Spleen (tissue), 11 donors: ENCODE measurements at regions not wholly inside any gene's neighbourhood (a gene's known extent, or its start where the extent isn't known, plus 50 kb on each side); places are given as distances from the start of the nearest gene placed in this dataset.

ENCODE experiments used
- DNase-seq: peaks from one replicate; pipeline ENCODE4 v3.0.0-alpha.2; 2020
- H3K27ac ChIP-seq, 8 donors: fragments of 200-600 bp; sonication (generic) in 7 of 8; 1 replicate in 4 of 8; 2 replicates in 4 of 8; pipeline versions ENCODE4 v1.5.0 to v1.8.0; 2016 to 2021; ENCODE audit warnings: inconsistent platforms in 4 of 8, mild to moderate bottlenecking in 4 of 8, moderate library complexity in 1 of 8
- H3K27me3 ChIP-seq, 7 donors: fragments of 200-600 bp; sonication (generic) in 6 of 7; replicated peaks in 1 of 7; 1 replicate in 4 of 7; 2 replicates in 3 of 7; pipeline versions ENCODE4 v1.5.0 to v1.8.0; 2016 to 2021; ENCODE audit warnings: inconsistent platforms in 3 of 7, mild to moderate bottlenecking in 1 of 7
- H3K36me3 ChIP-seq, 6 donors: fragments of 200-600 bp; sonication (generic) in 5 of 6; 1 replicate in 4 of 6; 2 replicates in 2 of 6; pipeline versions ENCODE4 v1.5.0 to v1.8.0; 2016 to 2021; ENCODE audit warnings: inconsistent platforms in 2 of 6
- H3K4me1 ChIP-seq, 6 donors: fragments of 200-600 bp; sonication (generic) in 5 of 6; 1 replicate in 3 of 6; 2 replicates in 3 of 6; pipeline versions ENCODE4 v1.5.0 to v1.8.0; 2016 to 2021; ENCODE audit warnings: inconsistent platforms in 3 of 6
- H3K4me3 ChIP-seq, 8 donors: fragments of 200-600 bp; sonication (generic) in 7 of 8; 1 replicate in 4 of 8; 2 replicates in 4 of 8; pipeline versions ENCODE4 v1.5.0 to v1.8.0; 2016 to 2021; ENCODE audit warnings: inconsistent platforms in 4 of 8, mild to moderate bottlenecking in 4 of 8, moderate library complexity in 2 of 8
- H3K9me3 ChIP-seq, 8 donors: fragments of 200-600 bp; sonication (generic) in 7 of 8; 1 replicate in 4 of 8; 2 replicates in 4 of 8; pipeline versions ENCODE4 v1.5.0 to v1.8.0; 2016 to 2021; ENCODE audit warnings: inconsistent platforms in 4 of 8
- CTCF ChIP-seq, 11 experiments: fragments of 200-600 bp in 7 of 11; fragments of 450-650 bp in 4 of 11; sonication (generic) in 4 of 11; IDR thresholded peaks in 8 of 11; conservative IDR thresholded peaks in 3 of 11; 1 replicate in 7 of 11; 2 replicates in 4 of 11; pipeline versions ENCODE4 v1.4.0 to v1.8.0; 2016 to 2021; ENCODE audit warnings: antibody characterized with exemption in 11 of 11, inconsistent platforms in 4 of 11, mild to moderate bottlenecking in 1 of 11
- POLR2A ChIP-seq, 3 donors: fragments of 450-650 bp; IDR thresholded peaks; one replicate each; pipeline ENCODE4 v1.5.1; 2017; ENCODE audit warnings: antibody characterized with exemption in 3 of 3, mild to moderate bottlenecking in 1 of 3
- POLR2AphosphoS5 ChIP-seq, 3 donors: sonication (generic); formaldehyde crosslinking; IDR thresholded peaks; one replicate each; pipeline ENCODE4 v1.5.1; 2017; ENCODE audit warnings: antibody characterized with exemption in 3 of 3
- WGBS, 5 donors: extraction: QIAGEN DNeasy Blood & Tissue Kit in 3 of 5; methylation state at CpG; one replicate each; pipeline versions ENCODE4 v1.1.5 to v1.1.7; 2013 to 2018; 5-methylcytosine and 5-hydroxymethylcytosine counted together
- intact Hi-C: fragments of 100-400 bp; cut with DNase I; formaldehyde crosslinking; loops from one replicate; pipeline ENCODE4 v1.15.0; 2023; ENCODE audit warnings: low total_unique reads
- donor health status: healthy with polysubstance abuse.
- donor health status: DM: no; HTN: no; CAD: no; lungs with moderate emphysema.
- donor health status: DM: no; HTN: no; CAD: no.
- donor health status: Bipolar disorder and iron deficiency.
- donor health status: healthy.
- donor health status: DM: no; HTN: no; CAD: no.
- donor health status: DM: yes; HTN: yes; CAD: no.

- 65 to 89% (median 77%) methylated on average over 2 of the region's 2 CpGs for WGBS, 5 donors
- Histone ChIP-seq H3K9me3 (peaks cover 0 to 11% (median 3%) of the 10 kb centered on the region in 8 donors), H3K36me3 (no peaks in the 10 kb centered on the region), H3K4me1 (peaks cover 0 to 9% (median 6%) of the 10 kb centered on the region in 6 donors), H3K4me3 (no peak overlapping the region), H3K27me3 (peaks cover 0 to 8% (median 0%) of the 10 kb centered on the region in 7 donors), H3K27ac (no peak overlapping the region)
- no peak for TF ChIP-seq POLR2AphosphoS5 (IDR thresholded peaks at IDR 0.05)
- no peak for TF ChIP-seq CTCF (IDR thresholded peaks at IDR 0.05 in 8 of 11, conservative IDR thresholded peaks at IDR 0.05 in 3 of 11)
- TF ChIP-seq POLR2A (IDR thresholded peaks at IDR 0.05): no peak
- no peak for DNase-seq
- intact Hi-C loops: no loop called here
Measured at GRCh38 chr20:39878809-39879208, 810.2 kb downstream of the MAFB start.

DNA sequence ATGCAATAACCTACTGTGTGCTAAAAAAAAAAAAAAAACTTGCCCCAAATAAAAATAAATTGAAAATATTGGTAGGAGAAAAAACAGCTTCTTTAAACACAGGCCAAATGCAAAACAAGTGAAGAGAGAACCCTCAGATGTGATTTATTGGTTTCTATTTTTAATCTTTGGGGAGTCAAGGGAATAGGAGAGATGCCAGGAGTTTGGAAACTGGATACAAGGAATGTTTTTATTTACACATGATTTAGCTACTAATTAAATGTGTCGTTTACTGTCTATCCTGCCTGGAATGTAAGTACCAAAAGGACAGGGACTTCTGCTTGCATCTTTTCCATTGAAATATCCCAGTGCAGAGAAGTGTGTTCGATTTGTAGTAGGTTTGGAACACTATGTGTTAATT is 810.7 kb downstream of the MAFB start:
- H3K9me3 ChIP-seq: peaks cover 0 to 11% (median 3%) of the 10 kb centered on the region in 8 donors
- H3K27ac ChIP-seq: no peak overlapping the region
- H3K4me1 ChIP-seq: peaks cover 0 to 10% (median 7%) of the 10 kb centered on the region in 6 donors
- DNase-seq: no peak
- H3K36me3 ChIP-seq: no peaks in the 10 kb centered on the region
- intact Hi-C loops: no loop called here
- WGBS, 5 donors: 64 to 84% (median 68%) methylated on average over 2 of the region's 2 CpGs
- TF ChIP-seq CTCF (IDR thresholded peaks at IDR 0.05 in 8 of 11, conservative IDR thresholded peaks at IDR 0.05 in 3 of 11) (no peak), POLR2AphosphoS5 (IDR thresholded peaks at IDR 0.05) (no peak), POLR2A (IDR thresholded peaks at IDR 0.05) (no peak)
- H3K4me3 ChIP-seq: no peak overlapping the region
- peaks cover 0 to 8% (median 0%) of the 10 kb centered on the region in 7 donors for H3K27me3 ChIP-seq

GRCh38 chr20:39877788-39878187 is 811.2 kb downstream of the MAFB start:
- H3K4me1 ChIP-seq: peaks cover 0 to 10% (median 7%) of the 10 kb centered on the region in 6 donors
- intact Hi-C loops: no loop called here
- peaks cover 0 to 11% (median 3%) of the 10 kb centered on the region in 8 donors for H3K9me3 ChIP-seq
- H3K4me3 ChIP-seq: no peak overlapping the region
- H3K27ac ChIP-seq: no peak overlapping the region
- no peak for TF ChIP-seq POLR2A (IDR thresholded peaks at IDR 0.05)
- no peak for TF ChIP-seq CTCF (IDR thresholded peaks at IDR 0.05 in 8 of 11, conservative IDR thresholded peaks at IDR 0.05 in 3 of 11)
- no peak for TF ChIP-seq POLR2AphosphoS5 (IDR thresholded peaks at IDR 0.05)
- no peak for DNase-seq
- 76 to 90% (median 86%) methylated on average over 2 of the region's 2 CpGs for WGBS, 5 donors
- peaks cover 0 to 8% (median 0%) of the 10 kb centered on the region in 7 donors for H3K27me3 ChIP-seq
- H3K36me3 ChIP-seq: no peaks in the 10 kb centered on the region

DNA sequence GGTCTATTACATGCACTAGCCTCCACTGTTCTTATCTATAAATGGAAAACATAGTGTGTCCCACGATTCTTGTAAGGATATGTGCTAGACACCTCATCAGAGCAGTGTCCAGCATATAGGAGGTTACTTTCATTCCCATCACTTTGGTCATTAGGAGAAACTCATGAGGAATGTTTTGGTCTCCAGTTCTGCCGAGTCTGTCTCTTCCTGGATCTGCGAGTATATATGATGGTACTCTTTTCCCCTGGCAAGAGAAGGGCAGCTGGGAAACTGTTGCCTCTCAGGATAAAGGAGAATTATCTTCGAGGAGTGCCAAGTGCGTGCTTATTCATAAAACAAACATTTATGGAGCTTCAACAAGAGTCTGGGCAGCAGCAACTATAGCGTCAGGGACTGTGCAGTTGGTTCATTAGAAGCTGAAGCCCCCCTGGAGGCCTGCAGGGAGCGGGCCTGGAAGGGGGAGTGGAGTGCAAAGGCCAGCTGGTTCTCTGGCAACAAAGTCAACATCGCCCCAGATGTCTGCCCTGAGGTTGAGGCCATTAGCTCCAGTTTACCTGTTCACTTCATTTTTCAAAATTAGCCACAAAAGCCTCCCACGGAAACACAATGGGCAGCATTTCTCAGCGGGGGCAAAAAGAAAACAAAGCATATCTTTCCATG is 811.9 kb downstream of the MAFB start:
- Histone ChIP-seq H3K27me3 (peaks cover 0 to 8% (median 0%) of the 10 kb centered on the region in 7 donors), H3K9me3 (peaks cover 0 to 7% (median 1%) of the 10 kb centered on the region in 8 donors), H3K4me1 (peaks cover 0 to 10% (median 7%) of the 10 kb centered on the region in 6 donors), H3K36me3 (no peaks in the 10 kb centered on the region), H3K27ac (no peak overlapping the region), H3K4me3 (no peak overlapping the region)
- 76 to 89% (median 82%) methylated on average over 10 of the region's 10 CpGs for WGBS, 5 donors
- intact Hi-C loops: no loop called here
- TF ChIP-seq POLR2A (IDR thresholded peaks at IDR 0.05) (no peak), CTCF (IDR thresholded peaks at IDR 0.05 in 8 of 11, conservative IDR thresholded peaks at IDR 0.05 in 3 of 11) (no peak), POLR2AphosphoS5 (IDR thresholded peaks at IDR 0.05) (no peak)
- no peak for DNase-seq
